ENCODE measurements at regions not wholly inside any gene's neighbourhood (a gene's known extent, or its start where the extent isn't known, plus 50 kb on each side); places are given as distances from the start of the nearest gene placed in this dataset.

- TF ChIP-seq CTCF (IDR thresholded peaks at IDR 0.05): no peak
- TF ChIP-seq POLR2A (IDR thresholded peaks at IDR 0.05): no peak
Observed at GRCh38 chr12:82090165-82090564, 268.0 kb downstream of the CCDC59 start.
